Endothelial cell of umbilical vein (primary cell): ENCODE measurements at regions not wholly inside any gene's neighbourhood (a gene's known extent, or its start where the extent isn't known, plus 50 kb on each side); places are given as distances from the start of the nearest gene placed in this dataset.

Experiments used
- BruUV-seq: library from RNA; stranded (reverse); fragments of 400-500 nt; replicated peaks from 2 replicates; lab custom pipeline; 2021; lab: Mats Ljungman, UMichigan
- CTCF ChIA-PET: fragments of 300-600, 350-600 bp; sonication (Branson Sonifier 250); formaldehyde crosslinking; loops from one replicate; lab custom pipeline; 2021; ENCODE audit warnings: antibody characterized with exemption, inconsistent platforms; lab: Charles Lee
- POLR2A ChIA-PET: fragments of 300-600, 350-600 bp; sonication (Branson Sonifier 250); formaldehyde crosslinking; loops from one replicate; lab custom pipeline; 2021; ENCODE audit warnings: antibody characterized with exemption, inconsistent platforms; lab: Charles Lee
- DNase-seq: peaks from one replicate; pipeline ENCODE4 v3.0.0-alpha.2; 2011; ENCODE audit warnings: low read depth, low spot score
- FAIRE-seq: peaks from 2 replicates; lab custom pipeline; 2011; peaks lifted over from hg19 to GRCh38; lab: Jason Lieb, UNC
- H2AFZ ChIP-seq: 2 replicates; pipeline ENCODE4 v1.6.0; 2012; ENCODE audit warnings: low read depth, low read length, control low read depth, inconsistent platforms
- H3K27ac ChIP-seq: 2 replicates; pipeline ENCODE4 v1.5.1; 2011; ENCODE audit warnings: low read depth, mild to moderate bottlenecking, control low read depth, low read length, moderate library complexity; ENCODE audit not compliant: insufficient read depth
- H3K27me3 ChIP-seq, 2 experiments: 2 replicates each; pipeline versions ENCODE4 v1.6.0 to v1.6.1; 2011; ENCODE audit warnings: low read length in 2 of 2, mixed read lengths in 1 of 2; ENCODE audit not compliant: control insufficient read depth in 2 of 2, insufficient read depth in 2 of 2
- H3K36me3 ChIP-seq, 2 experiments: 2 replicates in 1 of 2; 3 replicates in 1 of 2; pipeline ENCODE4 v1.5.1; 2011; ENCODE audit warnings: low read length in 2 of 2, mild to moderate bottlenecking in 1 of 2, moderate library complexity in 1 of 2; ENCODE audit not compliant: control insufficient read depth in 2 of 2, insufficient read depth in 2 of 2; ENCODE audit errors: extremely low read depth in 1 of 2
- H3K4me1 ChIP-seq: 3 replicates; pipeline ENCODE4 v1.5.1; 2011; ENCODE audit warnings: mild to moderate bottlenecking, low read length; ENCODE audit not compliant: control insufficient read depth, insufficient read depth; ENCODE audit errors: extremely low read depth
- H3K4me2 ChIP-seq: 2 replicates; pipeline ENCODE4 v1.6.1; 2011; ENCODE audit warnings: low read length, control low read depth, mixed read lengths; ENCODE audit not compliant: insufficient read depth
- H3K4me3 ChIP-seq, 3 experiments: fragments of 200-600 bp in 1 of 3; sonication (generic), shearing (Covaris generic) in 1 of 3; replicated peaks in 1 of 3; 2 replicates each; pipeline ENCODE4 v1.5.1; 2011 to 2016; ENCODE audit warnings: control low read depth in 3 of 3, low read length in 3 of 3, mild to moderate bottlenecking in 2 of 3, inconsistent platforms in 1 of 3, low read depth in 1 of 3, moderate library complexity in 1 of 3; ENCODE audit not compliant: insufficient read depth in 1 of 3
- H3K79me2 ChIP-seq: 2 replicates; pipeline ENCODE4 v1.6.0; 2012; ENCODE audit warnings: low read length, inconsistent platforms; ENCODE audit not compliant: control insufficient read depth, insufficient read depth
- H3K9ac ChIP-seq: replicated peaks from 2 replicates; pipeline ENCODE3; 2011; ENCODE audit warnings: low read length, control low read depth; ENCODE audit not compliant: insufficient read depth; ENCODE audit errors: extremely low read depth
- H3K9me1 ChIP-seq: replicated peaks from 3 replicates; pipeline ENCODE4 v1.6.0; 2011; ENCODE audit warnings: mild to moderate bottlenecking, low read length; ENCODE audit not compliant: control insufficient read depth, insufficient read depth; ENCODE audit errors: extremely low read depth
- H3K9me3 ChIP-seq: replicated peaks from 2 replicates; pipeline ENCODE4 v1.5.1; 2012; ENCODE audit warnings: low read length, inconsistent platforms; ENCODE audit not compliant: control insufficient read depth, insufficient read depth
- H4K20me1 ChIP-seq: replicated peaks from 2 replicates; pipeline ENCODE3; 2011; ENCODE audit warnings: mild to moderate bottlenecking, low read length; ENCODE audit not compliant: control insufficient read depth, insufficient read depth; ENCODE audit errors: extremely low read depth
- EZH2 ChIP-seq: IDR thresholded peaks from 2 replicates; pipeline ENCODE4 v1.6.1; 2012; ENCODE audit warnings: borderline replicate concordance, low read depth, mild to moderate bottlenecking, moderate library complexity, low read length, inconsistent platforms; ENCODE audit not compliant: severe bottlenecking
- FOS ChIP-seq: IDR thresholded peaks from 2 replicates; pipeline ENCODE4 v1.6.1; 2011; ENCODE audit warnings: mild to moderate bottlenecking, low read length, moderate library complexity, borderline replicate concordance; ENCODE audit not compliant: insufficient read depth
- GATA2 ChIP-seq: IDR thresholded peaks from 2 replicates; pipeline ENCODE4 v1.7.0; 2011; ENCODE audit warnings: low read depth, mild to moderate bottlenecking, moderate library complexity, mixed read lengths, low read length; ENCODE audit not compliant: insufficient read length, insufficient read depth
- JUN ChIP-seq: IDR thresholded peaks from 2 replicates; pipeline ENCODE4 v1.6.1; 2011; ENCODE audit warnings: borderline replicate concordance, low read depth; ENCODE audit not compliant: insufficient read length, insufficient read depth
- MYC ChIP-seq: IDR thresholded peaks from one replicate; pipeline ENCODE4 v1.6.1; 2011; ENCODE audit warnings: mild to moderate bottlenecking, low read depth, low read length
- POLR2A ChIP-seq: IDR thresholded peaks from 2 replicates; pipeline ENCODE4 v1.6.1; 2012; ENCODE audit warnings: low read depth, mild to moderate bottlenecking, control low read depth, low read length
- POLR2AphosphoS5 ChIP-seq: IDR thresholded peaks from 2 replicates; pipeline ENCODE4 v1.6.1; 2012; ENCODE audit warnings: low read depth, mild to moderate bottlenecking, control low read depth, low read length, moderate library complexity; ENCODE audit not compliant: insufficient read depth
- dilution Hi-C: fragments of 300-500 bp; cut with MboI; formaldehyde crosslinking; loops from one replicate; pipeline ENCODE4 v1.15.0; 2019; ENCODE audit warnings: low sequenced_read_pairs; ENCODE audit not compliant: extremely low pct_ligation_motif_present
- intact Hi-C: fragments of 100-400 bp; cut with micrococcal nuclease; formaldehyde crosslinking; loops from one replicate; pipeline ENCODE4 v1.10.0; 2022
- TF ChIP-seq, protein P1 (sequence below): IDR thresholded peaks from 2 replicates; pipeline ENCODE4 v1.6.1; 2011; ENCODE audit not compliant: insufficient read depth, insufficient read length
- TF ChIP-seq, protein P2 (sequence below), 2 donors: IDR thresholded peaks; 1 replicate in 1 of 2; 2 replicates in 1 of 2; pipeline ENCODE4 v1.5.1; 2011; ENCODE audit warnings: low read length in 2 of 2, mild to moderate bottlenecking in 2 of 2, moderate library complexity in 2 of 2, control low read depth in 1 of 2, inconsistent platforms in 1 of 2, low read depth in 1 of 2; ENCODE audit not compliant: insufficient read depth in 1 of 2; ENCODE audit errors: extremely low read depth in 1 of 2

DNA sequence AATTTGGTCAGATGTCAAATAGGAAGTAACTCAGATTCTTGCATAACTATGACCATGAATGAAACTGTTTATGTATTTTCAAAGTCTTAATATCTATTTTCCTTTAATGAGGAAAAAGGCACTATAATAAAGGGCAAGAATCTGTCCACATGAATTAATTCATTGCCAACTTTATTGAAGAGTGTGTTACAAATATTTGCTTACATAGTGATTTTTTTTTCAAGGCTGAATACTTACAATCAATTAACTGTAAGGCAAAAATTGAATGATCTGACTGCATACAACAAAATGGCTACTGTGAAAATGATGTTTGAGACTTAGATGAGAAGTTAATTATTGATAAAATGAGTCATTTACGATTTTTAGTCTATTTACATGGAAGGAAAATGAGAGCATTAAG is 475.0 kb downstream of the DNAJB9 start:
- H3K9ac ChIP-seq = no peak overlapping the region
- no peak for DNase-seq
- H3K27me3 ChIP-seq = no peaks in the 10 kb centered on the region
- no peaks in the 10 kb centered on the region for H3K4me1 ChIP-seq
- intact Hi-C loops = no loop called here
- no peaks in the 10 kb centered on the region for H4K20me1 ChIP-seq
- H3K36me3 ChIP-seq = no peaks in the 10 kb centered on the region
- dilution Hi-C loops = no loop called here
- no peak for FAIRE-seq
- H3K79me2 ChIP-seq = no peaks in the 10 kb centered on the region
- CTCF ChIA-PET = no interaction called here
- no peak overlapping the region for H3K4me3 ChIP-seq
- POLR2A ChIA-PET = no interaction called here
- H3K9me3 ChIP-seq = no peaks in the 10 kb centered on the region
- no TSS peak for BruUV-seq
- H2AFZ ChIP-seq = no peak overlapping the region
- no peaks in the 10 kb centered on the region for H3K9me1 ChIP-seq
- no peak overlapping the region for H3K4me2 ChIP-seq
- TF ChIP-seq, protein P1, sequence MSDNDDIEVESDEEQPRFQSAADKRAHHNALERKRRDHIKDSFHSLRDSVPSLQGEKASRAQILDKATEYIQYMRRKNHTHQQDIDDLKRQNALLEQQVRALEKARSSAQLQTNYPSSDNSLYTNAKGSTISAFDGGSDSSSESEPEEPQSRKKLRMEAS = no peak
- TF ChIP-seq, protein P2, sequence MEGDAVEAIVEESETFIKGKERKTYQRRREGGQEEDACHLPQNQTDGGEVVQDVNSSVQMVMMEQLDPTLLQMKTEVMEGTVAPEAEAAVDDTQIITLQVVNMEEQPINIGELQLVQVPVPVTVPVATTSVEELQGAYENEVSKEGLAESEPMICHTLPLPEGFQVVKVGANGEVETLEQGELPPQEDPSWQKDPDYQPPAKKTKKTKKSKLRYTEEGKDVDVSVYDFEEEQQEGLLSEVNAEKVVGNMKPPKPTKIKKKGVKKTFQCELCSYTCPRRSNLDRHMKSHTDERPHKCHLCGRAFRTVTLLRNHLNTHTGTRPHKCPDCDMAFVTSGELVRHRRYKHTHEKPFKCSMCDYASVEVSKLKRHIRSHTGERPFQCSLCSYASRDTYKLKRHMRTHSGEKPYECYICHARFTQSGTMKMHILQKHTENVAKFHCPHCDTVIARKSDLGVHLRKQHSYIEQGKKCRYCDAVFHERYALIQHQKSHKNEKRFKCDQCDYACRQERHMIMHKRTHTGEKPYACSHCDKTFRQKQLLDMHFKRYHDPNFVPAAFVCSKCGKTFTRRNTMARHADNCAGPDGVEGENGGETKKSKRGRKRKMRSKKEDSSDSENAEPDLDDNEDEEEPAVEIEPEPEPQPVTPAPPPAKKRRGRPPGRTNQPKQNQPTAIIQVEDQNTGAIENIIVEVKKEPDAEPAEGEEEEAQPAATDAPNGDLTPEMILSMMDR (IDR thresholded peaks at IDR 0.05; ENCODE audit: extremely low read depth in 1 of 2, insufficient read depth in 1 of 2, low read depth in 1 of 2, low read length in 2 of 2) = no peak
- H3K27ac ChIP-seq = no peak overlapping the region

DNA sequence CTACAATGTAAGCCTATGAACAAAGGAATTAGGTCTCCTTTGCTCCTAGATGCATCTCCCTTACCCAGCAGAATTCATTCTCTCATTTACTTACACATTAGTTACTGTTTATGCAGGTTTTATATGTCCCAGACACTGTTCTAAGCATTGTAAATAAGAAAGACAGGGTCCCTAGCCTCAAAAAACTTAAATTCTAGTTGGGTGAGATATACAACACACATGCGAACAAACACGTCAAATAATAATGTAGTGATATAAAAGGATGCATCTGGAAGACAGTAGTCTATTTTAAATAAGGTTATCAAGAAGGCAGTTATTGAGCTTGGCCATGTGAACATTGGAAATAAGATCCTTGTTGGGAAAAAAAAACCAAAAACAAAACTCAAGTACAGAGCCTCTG is 479.7 kb downstream of the DNAJB9 start:
- BruUV-seq = no TSS peak
- no peak for FAIRE-seq
- POLR2A ChIA-PET = no interaction called here
- Histone ChIP-seq H2AFZ (no peak overlapping the region), H3K4me2 (no peak overlapping the region), H3K4me1 (no peaks in the 10 kb centered on the region), H3K9me3 (no peaks in the 10 kb centered on the region), H3K27me3 (no peaks in the 10 kb centered on the region), H3K9ac (no peak overlapping the region), H3K79me2 (no peaks in the 10 kb centered on the region), H4K20me1 (no peaks in the 10 kb centered on the region), H3K9me1 (no peaks in the 10 kb centered on the region), H3K36me3 (no peaks in the 10 kb centered on the region), H3K4me3 (no peak overlapping the region), H3K27ac (no peak overlapping the region)
- intact Hi-C loops (no loop called here), dilution Hi-C loops (no loop called here)
- no peak for DNase-seq
- CTCF ChIA-PET = no interaction called here
- no peak for TF ChIP-seq GATA2
- TF ChIP-seq JUN = no peak
- TF ChIP-seq, protein P2 (IDR thresholded peaks at IDR 0.05; ENCODE audit: extremely low read depth in 1 of 2, insufficient read depth in 1 of 2, low read depth in 1 of 2, low read length in 2 of 2) = no peak
- no peak for TF ChIP-seq POLR2AphosphoS5
- TF ChIP-seq POLR2A = no peak
- TF ChIP-seq MYC = no peak
- TF ChIP-seq, protein P1 = no peak
- TF ChIP-seq FOS = no peak
- TF ChIP-seq EZH2 = no peak
